ENCODE measurements at regions not wholly inside any gene's neighbourhood (a gene's known extent, or its start where the extent isn't known, plus 50 kb on each side); places are given as distances from the start of the nearest gene placed in this dataset.
"Not testable (repeated sequence)": the region's sequence is repeated elsewhere in the genome, so short reads cannot be mapped to it uniquely, and the experiment has no call there.

GRCh38 chr3:72627271-72627670, 221.0 kb downstream of the SHQ1 start:
- no peak for DNase-seq

- DNase-seq: no peak
Measured at GRCh38 chr3:72625602-72626337, 222.5 kb downstream of the SHQ1 start.

GRCh38 chr3:72624656-72625055, 223.6 kb downstream of the SHQ1 start:
- DNase-seq: no peak

DNA sequence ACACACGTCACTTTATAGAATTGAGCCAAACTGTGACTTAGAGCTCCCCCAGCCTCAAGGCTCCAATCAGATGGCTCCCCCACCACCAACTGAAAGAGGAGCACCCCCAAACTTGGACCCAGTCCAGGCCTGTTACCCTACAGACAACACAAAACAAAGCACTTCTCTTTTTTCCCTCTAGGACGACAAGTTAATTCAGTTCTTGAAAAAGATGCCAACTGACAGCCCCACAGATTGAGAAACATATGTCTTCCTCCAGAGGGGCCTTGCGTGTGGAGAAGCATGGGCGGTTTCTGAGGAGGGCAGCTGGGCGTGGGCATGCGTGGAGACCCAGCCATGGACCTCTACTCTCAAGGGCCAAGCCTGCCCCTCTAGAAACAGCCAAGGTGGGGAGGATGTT, 229.5 kb downstream of the SHQ1 start:
- DNase-seq: no peak

GRCh38 chr3:72617424-72618024, 230.7 kb downstream of the SHQ1 start:
- no peak for DNase-seq

DNA sequence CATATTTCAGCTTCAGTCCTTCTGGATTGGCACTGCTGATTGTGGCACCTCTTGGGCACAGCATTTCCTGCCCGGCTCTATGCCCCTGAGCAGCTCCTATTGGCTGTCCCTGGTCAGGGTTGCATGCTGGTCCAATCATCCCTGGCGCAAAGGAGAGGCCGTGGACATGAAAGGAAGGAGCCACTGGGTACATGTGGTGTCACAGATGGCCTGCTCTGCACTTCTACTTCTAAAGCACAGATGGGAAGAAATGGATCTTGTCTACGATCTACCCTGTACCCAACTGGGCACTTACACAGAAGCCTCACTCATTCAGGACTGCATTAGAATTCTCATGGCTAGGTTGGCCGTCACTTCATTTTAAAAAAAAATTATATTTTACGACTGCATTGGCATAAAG, 232.5 kb downstream of the SHQ1 start:
- no peak for DNase-seq

GRCh38 chr3:72615182-72615581, 233.1 kb downstream of the SHQ1 start:
- DNase-seq: no peak

GRCh38 chr3:72614394-72615074, 233.7 kb downstream of the SHQ1 start:
- DNase-seq: no peak

DNA sequence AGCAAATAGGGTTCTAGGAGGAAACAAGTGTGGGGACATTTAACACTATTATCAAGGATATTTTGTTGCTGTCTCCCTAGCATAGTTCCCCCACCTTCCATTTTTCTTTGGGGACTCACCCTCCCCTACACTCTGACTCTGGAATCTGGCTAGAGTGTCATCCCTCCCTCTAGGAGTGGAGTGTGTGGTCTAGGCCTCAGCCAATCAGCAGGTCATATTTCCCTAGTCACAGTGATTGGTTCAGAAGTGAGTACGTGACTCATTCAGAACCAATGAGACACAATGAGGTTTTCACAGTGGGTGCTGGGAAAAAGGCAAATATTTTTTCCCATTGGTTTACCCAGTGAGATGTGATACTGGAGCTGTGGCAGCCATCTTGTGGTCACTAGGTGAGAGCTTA, 234.4 kb downstream of the SHQ1 start:
- DNase-seq: no peak

DNA sequence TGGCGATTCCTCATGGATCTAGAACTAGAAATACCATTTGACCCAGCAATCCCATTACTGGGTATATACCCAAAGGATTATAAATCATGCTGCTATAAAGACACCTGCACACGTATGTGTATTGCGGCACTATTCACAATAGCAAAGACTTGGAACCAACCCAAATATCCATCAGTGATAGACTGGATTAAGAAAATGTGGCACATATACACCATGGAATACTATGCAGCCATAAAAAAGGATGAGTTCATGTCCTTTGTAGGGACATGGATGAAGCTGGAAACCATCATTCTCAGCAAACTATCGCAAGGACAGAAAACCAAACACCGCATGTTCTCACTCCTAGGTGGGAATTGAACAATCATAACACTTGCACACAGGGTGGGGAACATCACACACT, 239.1 kb downstream of the SHQ1 start:
- not testable (repeated sequence) for DNase-seq

- DNase-seq: no peak
Measured at GRCh38 chr3:72606005-72606800, 242.0 kb downstream of the SHQ1 start.

DNA sequence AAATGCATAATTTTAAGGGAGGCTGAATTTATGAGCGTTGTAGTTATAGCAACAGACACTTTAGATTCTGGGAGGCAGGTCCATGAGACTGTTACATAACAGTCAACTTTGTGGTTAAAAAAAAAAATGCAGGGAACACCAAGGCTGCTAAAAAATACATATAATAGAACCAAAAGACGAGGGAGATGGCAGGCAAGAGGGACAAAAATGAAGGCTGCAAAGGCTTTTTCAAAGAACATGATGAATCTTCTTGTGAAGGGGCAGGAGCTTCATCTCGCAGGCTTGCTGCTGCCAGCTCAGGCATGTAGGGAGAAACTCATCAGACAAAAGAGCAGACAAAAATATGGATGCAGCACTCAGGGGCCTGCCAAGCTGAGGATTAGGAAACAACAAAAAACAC, 243.9 kb downstream of the SHQ1 start:
- DNase-seq: no peak

- no peak for DNase-seq
Measured at GRCh38 chr3:72601983-72602750, 246.1 kb downstream of the SHQ1 start.

- no peak for DNase-seq
Measured at GRCh38 chr3:72601060-72601459, 247.2 kb downstream of the SHQ1 start.

GRCh38 chr3:72597756-72598195, 250.5 kb downstream of the SHQ1 start:
- no peak for DNase-seq

DNA sequence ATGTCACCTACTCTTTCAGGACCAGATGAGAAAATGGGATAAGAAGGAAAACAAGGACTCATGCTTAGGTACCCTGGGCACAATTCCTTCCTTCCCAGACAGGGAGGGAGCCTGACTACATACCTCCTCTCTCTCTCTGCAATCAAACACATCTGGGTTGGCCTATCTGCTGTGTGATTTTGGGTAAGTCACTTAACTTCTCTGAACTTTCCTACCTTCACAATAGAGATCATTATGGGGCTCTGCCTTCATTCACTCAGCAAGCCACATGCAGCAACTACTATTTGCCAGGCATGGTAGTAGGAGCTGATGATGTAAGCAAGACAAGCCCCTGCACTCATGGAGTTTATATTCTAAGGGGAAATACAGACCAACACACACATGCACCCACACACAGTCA, 251.2 kb downstream of the SHQ1 start:
- DNase-seq: no peak

GRCh38 chr3:72595927-72596610, 252.2 kb downstream of the SHQ1 start:
- DNase-seq: no peak

DNA sequence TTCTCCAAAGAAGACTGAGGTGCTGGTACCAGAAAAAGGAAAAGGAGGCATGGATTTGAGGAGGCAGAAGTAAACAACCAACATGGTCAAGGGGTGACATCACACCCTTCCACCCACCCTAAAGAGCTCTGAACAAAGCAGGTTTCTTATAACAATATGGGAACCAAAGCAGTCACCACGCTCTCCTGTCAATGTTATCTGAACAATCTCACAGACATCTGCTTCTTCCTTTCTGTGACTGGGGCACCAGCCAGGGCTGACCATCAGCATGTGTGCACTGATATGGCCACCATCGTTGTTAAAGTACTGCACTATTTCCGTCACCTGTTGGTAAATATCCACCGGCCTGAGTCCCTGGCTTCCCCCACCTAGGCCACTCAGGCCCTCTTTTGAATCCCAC, 252.9 kb downstream of the SHQ1 start:
- DNase-seq: no peak

GRCh38 chr3:72594615-72595215, 253.5 kb downstream of the SHQ1 start:
- no peak for DNase-seq

DNA sequence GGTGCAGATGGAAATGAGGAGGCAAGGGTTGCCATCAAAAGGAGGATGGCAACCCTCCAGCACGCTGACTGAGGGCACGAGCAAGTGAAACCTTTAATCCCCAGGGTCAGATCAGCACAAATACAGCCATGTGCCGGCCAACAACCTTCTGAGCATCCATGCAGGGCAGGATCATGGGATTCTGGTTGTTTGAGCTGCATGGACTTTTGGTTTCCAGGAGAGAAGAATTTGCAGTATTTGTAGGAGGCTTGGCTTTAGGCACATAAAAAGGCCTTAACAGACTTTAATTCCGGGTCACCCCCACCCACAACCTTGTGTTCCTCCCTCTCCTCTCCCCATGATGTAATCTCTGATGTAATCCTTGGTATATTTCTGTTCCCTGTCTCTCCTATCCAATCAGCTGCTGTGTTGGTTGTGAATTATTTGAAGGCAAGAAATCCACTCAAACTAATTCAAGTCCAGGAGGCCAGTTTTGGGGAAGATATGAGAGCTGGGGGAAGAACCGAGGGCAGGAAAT, 254.3 kb downstream of the SHQ1 start:
- DNase-seq: no peak

Measured in activated CD4-positive, alpha-beta T cell treated with anti-CD3 and anti-CD28 coated beads, Interleukin-2, amount 50 U/mL, for 1 hour (primary cell).